ENCODE measurements at regions not wholly inside any gene's neighbourhood (a gene's known extent, or its start where the extent isn't known, plus 50 kb on each side); places are given as distances from the start of the nearest gene placed in this dataset.
A peak's percentile ranks its signal among the peaks of the same experiment; 100 is the strongest.
"Not testable (repeated sequence)": the region's sequence is repeated elsewhere in the genome, so short reads cannot be mapped to it uniquely, and the experiment has no call there.

DNA sequence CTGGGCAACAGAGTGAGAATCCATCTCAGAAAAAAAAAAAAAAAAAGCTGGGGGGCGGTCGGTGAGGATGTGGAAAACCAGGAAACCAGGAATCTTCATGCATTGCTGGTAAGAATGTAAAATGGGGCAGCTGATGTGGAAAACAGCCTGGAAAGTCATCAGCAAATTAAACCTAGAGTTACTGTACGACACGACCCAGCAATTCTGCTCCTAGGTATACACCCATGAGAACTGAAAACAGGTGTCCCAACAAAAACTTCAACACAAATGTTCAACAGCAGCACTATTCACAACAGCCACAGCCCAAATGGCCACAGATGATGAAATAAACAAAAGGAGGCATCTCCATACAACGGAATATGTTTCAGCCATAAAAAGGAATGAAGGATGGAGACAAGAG, 97.3 kb downstream of the NCOR2 start:
- peaks cover 71% of the 10 kb centered on the region for H3K36me3 Mint-ChIP-seq
- no peak for TF ChIP-seq ETV6 (CRISPR knock-in tag; IDR thresholded peaks at IDR 0.05)
- TF ChIP-seq, protein P1, sequence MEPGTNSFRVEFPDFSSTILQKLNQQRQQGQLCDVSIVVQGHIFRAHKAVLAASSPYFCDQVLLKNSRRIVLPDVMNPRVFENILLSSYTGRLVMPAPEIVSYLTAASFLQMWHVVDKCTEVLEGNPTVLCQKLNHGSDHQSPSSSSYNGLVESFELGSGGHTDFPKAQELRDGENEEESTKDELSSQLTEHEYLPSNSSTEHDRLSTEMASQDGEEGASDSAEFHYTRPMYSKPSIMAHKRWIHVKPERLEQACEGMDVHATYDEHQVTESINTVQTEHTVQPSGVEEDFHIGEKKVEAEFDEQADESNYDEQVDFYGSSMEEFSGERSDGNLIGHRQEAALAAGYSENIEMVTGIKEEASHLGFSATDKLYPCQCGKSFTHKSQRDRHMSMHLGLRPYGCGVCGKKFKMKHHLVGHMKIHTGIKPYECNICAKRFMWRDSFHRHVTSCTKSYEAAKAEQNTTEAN (CRISPR knock-in tag; IDR thresholded peaks at IDR 0.05) = no peak
- no peak for TF ChIP-seq ZBTB21 (CRISPR knock-in tag; IDR thresholded peaks at IDR 0.05; ENCODE audit: borderline replicate concordance)
- H3K4me1 Mint-ChIP-seq = no peaks in the 10 kb centered on the region
- peaks cover 28% of the 10 kb centered on the region for H3K9me3 Mint-ChIP-seq
- no peak overlapping the region for H3K4me3 Mint-ChIP-seq
- DNase-seq (ENCODE audit: low spot score) (no peak), ATAC-seq (no peak)
- H3K27me3 Mint-ChIP-seq (ENCODE audit: low read depth) = no peaks in the 10 kb centered on the region
- ChIA-PET CTCF (interaction anchor here (0.6 to 1.2 kb wide), 5 partner anchors 10 to 1086 kb away, joined by 3 to 5 read pairs (median 4); partner anchors contain the start of gene KMT5A), POLR2A (no interaction called here)
- no peak overlapping the region for H3K27ac Mint-ChIP-seq

DNA sequence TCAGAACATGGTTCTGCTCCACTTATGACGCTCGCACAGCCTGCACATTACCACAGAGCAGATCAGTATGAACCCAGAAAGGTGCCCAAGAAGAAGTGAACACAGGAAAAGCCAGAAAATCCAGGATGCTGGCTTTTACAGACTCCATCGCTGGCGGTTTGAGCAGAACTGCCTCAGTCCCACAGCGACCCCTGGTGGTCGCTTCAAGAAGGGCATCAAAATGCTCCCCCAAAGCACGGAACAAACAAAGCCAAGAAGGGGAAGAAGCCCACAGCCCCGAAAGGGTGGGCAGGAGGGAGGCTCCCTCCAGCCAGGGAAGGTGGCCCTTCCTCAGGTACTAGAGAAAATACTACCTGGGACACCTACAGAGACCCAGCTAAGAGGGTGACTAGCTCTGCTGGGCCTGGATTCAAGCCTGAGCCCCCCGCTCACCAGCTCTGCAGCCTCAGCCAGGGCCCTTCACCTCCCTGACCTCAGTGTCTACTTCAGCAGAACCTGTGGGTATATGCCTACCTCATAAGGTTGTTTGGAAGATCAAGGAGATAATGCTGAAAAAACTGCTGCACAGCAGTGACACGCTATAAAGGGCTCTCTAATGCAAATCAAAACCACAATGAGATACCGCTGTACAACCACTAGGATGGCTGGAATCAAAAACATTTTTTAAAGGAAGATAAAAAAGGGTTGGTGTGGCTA, 98.1 kb downstream of the NCOR2 start:
- CTCF ChIA-PET = interaction anchor here (1.0 to 1.2 kb wide), 5 partner anchors 11 to 82 kb away, joined by 3 to 8 read pairs (median 4); no protein-coding TSS in a partner anchor
- H3K27ac Mint-ChIP-seq = no peak overlapping the region

DNA sequence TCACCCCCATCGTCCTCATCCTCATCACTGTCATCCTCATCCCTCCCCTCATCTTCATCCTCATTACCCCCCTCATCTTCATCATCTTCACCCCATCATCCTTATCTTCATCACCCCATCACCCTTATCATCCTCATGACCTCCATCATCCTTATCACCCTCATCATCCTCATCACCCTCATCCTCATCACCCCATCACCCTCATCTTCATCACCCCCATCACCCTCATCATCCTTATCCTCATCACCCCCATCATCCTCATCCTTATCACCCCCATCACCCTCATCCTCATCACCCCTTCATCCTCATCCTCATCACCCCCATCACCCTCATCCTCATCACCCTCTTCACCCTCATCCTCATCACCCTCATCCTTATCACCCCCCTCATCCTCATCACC, 99.9 kb downstream of the NCOR2 start:
- H3K9me3 Mint-ChIP-seq = peaks cover 18% of the 10 kb centered on the region
- peaks cover 18% of the 10 kb centered on the region for H3K4me1 Mint-ChIP-seq
- CTCF ChIA-PET; ATAC-seq; H3K4me3 Mint-ChIP-seq; POLR2A ChIA-PET; H3K27ac Mint-ChIP-seq; H3K27me3 Mint-ChIP-seq (ENCODE audit: low read depth); DNase-seq (ENCODE audit: low spot score): not testable (repeated sequence)
- H3K36me3 Mint-ChIP-seq = peaks cover 60% of the 10 kb centered on the region

More for the DNA sequence above, 98.1 kb downstream of the NCOR2 start:
- DNase-seq (ENCODE audit: low spot score) (peak; percentile 68), ATAC-seq (peak; percentile 67)
- Mint-ChIP-seq H3K4me3 (no peak overlapping the region), H3K27me3 (ENCODE audit: low read depth) (no peaks in the 10 kb centered on the region), H3K9me3 (peaks cover 33% of the 10 kb centered on the region), H3K4me1 (peaks cover under 1% of the 10 kb centered on the region), H3K36me3 (peaks cover 71% of the 10 kb centered on the region)
- TF ChIP-seq, protein P2, sequence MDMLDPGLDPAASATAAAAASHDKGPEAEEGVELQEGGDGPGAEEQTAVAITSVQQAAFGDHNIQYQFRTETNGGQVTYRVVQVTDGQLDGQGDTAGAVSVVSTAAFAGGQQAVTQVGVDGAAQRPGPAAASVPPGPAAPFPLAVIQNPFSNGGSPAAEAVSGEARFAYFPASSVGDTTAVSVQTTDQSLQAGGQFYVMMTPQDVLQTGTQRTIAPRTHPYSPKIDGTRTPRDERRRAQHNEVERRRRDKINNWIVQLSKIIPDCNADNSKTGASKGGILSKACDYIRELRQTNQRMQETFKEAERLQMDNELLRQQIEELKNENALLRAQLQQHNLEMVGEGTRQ (CRISPR knock-in tag; IDR thresholded peaks at IDR 0.05) = no peak
- TF ChIP-seq, protein P3, sequence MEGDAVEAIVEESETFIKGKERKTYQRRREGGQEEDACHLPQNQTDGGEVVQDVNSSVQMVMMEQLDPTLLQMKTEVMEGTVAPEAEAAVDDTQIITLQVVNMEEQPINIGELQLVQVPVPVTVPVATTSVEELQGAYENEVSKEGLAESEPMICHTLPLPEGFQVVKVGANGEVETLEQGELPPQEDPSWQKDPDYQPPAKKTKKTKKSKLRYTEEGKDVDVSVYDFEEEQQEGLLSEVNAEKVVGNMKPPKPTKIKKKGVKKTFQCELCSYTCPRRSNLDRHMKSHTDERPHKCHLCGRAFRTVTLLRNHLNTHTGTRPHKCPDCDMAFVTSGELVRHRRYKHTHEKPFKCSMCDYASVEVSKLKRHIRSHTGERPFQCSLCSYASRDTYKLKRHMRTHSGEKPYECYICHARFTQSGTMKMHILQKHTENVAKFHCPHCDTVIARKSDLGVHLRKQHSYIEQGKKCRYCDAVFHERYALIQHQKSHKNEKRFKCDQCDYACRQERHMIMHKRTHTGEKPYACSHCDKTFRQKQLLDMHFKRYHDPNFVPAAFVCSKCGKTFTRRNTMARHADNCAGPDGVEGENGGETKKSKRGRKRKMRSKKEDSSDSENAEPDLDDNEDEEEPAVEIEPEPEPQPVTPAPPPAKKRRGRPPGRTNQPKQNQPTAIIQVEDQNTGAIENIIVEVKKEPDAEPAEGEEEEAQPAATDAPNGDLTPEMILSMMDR (IDR thresholded peaks at IDR 0.05) = peak; percentile 98
- TF ChIP-seq ZNF671 (CRISPR knock-in tag; IDR thresholded peaks at IDR 0.05) = no peak
- POLR2A ChIA-PET = no interaction called here

DNA sequence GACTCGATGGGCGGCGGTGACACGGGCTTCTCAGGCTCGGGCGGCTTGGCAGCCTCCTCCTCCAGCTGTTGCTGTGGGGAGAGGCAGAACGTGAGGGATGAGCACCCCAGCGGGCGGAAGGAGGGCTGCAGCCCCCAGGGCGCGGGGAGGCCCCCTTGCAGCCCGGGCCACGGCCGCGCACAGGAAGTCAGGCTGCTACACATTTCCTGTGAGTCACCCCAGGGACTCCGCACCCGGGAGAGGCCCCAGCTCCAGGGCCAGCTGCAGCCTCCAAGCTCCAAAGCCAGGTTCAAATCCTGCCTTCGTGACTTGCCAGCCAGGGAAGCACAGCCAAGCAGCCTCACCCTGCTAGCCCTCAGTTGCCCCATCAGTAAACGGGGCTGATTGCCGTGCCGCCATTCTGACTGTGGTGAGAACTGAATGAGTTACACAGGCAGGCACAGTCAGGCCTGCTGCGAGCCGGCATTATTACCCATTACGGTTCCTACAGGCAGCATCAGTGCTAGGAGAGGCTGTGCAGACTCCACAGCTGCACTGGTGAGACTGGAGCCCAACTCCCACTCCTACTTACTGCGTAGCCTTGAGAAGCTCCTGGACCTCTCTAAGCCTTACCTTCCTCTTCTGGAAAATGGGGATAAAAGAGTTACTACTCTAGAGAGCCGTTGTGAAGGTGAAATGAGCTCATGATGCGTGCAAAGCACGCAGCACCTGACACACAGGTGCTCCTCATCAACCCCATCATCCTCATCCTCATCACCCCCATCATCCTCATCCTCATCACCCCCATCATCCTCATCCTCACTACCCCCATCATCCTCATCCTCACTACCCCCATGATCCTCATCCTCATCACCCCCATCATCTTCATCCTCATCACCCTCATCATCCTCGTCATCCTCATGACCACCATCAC, 100.9 kb downstream of the NCOR2 start:
- POLR2A ChIA-PET = no interaction called here
- TF ChIP-seq SMAD4 (CRISPR knock-in tag; IDR thresholded peaks at IDR 0.05) = no peak
- no peak for TF ChIP-seq RORB (CRISPR knock-in tag; IDR thresholded peaks at IDR 0.05)
- TF ChIP-seq, protein P4, sequence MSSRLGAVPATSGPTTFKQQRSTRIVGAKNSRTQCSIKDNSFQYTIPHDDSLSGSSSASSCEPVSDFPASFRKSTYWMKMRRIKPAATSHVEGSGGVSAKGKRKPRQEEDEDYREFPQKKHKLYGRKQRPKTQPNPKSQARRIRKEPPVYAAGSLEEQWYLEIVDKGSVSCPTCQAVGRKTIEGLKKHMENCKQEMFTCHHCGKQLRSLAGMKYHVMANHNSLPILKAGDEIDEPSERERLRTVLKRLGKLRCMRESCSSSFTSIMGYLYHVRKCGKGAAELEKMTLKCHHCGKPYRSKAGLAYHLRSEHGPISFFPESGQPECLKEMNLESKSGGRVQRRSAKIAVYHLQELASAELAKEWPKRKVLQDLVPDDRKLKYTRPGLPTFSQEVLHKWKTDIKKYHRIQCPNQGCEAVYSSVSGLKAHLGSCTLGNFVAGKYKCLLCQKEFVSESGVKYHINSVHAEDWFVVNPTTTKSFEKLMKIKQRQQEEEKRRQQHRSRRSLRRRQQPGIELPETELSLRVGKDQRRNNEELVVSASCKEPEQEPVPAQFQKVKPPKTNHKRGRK (CRISPR knock-in tag; IDR thresholded peaks at IDR 0.05; ENCODE audit: borderline replicate concordance) = no peak
- TF ChIP-seq, protein P5, sequence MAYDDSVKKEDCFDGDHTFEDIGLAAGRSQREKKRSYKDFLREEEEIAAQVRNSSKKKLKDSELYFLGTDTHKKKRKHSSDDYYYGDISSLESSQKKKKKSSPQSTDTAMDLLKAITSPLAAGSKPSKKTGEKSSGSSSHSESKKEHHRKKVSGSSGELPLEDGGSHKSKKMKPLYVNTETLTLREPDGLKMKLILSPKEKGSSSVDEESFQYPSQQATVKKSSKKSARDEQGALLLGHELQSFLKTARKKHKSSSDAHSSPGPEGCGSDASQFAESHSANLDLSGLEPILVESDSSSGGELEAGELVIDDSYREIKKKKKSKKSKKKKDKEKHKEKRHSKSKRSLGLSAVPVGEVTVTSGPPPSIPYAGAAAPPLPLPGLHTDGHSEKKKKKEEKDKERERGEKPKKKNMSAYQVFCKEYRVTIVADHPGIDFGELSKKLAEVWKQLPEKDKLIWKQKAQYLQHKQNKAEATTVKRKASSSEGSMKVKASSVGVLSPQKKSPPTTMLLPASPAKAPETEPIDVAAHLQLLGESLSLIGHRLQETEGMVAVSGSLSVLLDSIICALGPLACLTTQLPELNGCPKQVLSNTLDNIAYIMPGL (CRISPR knock-in tag; IDR thresholded peaks at IDR 0.05) = no peak
- TF ChIP-seq JUN (CRISPR knock-in tag; IDR thresholded peaks at IDR 0.05) = no peak
- no peak for TF ChIP-seq CREB1 (CRISPR knock-in tag; IDR thresholded peaks at IDR 0.05)
- TF ChIP-seq, protein P6, sequence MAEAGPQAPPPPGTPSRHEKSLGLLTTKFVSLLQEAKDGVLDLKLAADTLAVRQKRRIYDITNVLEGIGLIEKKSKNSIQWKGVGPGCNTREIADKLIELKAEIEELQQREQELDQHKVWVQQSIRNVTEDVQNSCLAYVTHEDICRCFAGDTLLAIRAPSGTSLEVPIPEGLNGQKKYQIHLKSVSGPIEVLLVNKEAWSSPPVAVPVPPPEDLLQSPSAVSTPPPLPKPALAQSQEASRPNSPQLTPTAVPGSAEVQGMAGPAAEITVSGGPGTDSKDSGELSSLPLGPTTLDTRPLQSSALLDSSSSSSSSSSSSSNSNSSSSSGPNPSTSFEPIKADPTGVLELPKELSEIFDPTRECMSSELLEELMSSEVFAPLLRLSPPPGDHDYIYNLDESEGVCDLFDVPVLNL (CRISPR knock-in tag; IDR thresholded peaks at IDR 0.05; ENCODE audit: borderline replicate concordance, low read depth) = no peak
- no peak for TF ChIP-seq OVOL2 (CRISPR knock-in tag; IDR thresholded peaks at IDR 0.05; ENCODE audit: borderline replicate concordance)
- TF ChIP-seq, protein P7, sequence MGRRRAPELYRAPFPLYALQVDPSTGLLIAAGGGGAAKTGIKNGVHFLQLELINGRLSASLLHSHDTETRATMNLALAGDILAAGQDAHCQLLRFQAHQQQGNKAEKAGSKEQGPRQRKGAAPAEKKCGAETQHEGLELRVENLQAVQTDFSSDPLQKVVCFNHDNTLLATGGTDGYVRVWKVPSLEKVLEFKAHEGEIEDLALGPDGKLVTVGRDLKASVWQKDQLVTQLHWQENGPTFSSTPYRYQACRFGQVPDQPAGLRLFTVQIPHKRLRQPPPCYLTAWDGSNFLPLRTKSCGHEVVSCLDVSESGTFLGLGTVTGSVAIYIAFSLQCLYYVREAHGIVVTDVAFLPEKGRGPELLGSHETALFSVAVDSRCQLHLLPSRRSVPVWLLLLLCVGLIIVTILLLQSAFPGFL (CRISPR knock-in tag; IDR thresholded peaks at IDR 0.05; ENCODE audit: borderline replicate concordance) = no peak
- TF ChIP-seq MYBL2 (CRISPR knock-in tag; IDR thresholded peaks at IDR 0.05) = no peak

More for the DNA sequence above, 100.9 kb downstream of the NCOR2 start:
- H3K27ac Mint-ChIP-seq = no peak overlapping the region
- peaks cover 18% of the 10 kb centered on the region for H3K9me3 Mint-ChIP-seq
- H3K27me3 Mint-ChIP-seq (ENCODE audit: low read depth) = no peaks in the 10 kb centered on the region
- no peak overlapping the region for H3K4me3 Mint-ChIP-seq
- peaks cover 53% of the 10 kb centered on the region for H3K36me3 Mint-ChIP-seq
- CTCF ChIA-PET = no interaction called here
- H3K4me1 Mint-ChIP-seq = peaks cover 18% of the 10 kb centered on the region
- DNase-seq (ENCODE audit: low spot score) (no peak), ATAC-seq (no peak)

Data from WTC11 (cell line).